ENCODE measurements at regions not wholly inside any gene's neighbourhood (a gene's known extent, or its start where the extent isn't known, plus 50 kb on each side); places are given as distances from the start of the nearest gene placed in this dataset.
"Not testable (repeated sequence)": the region's sequence is repeated elsewhere in the genome, so short reads cannot be mapped to it uniquely, and the experiment has no call there.

DNA sequence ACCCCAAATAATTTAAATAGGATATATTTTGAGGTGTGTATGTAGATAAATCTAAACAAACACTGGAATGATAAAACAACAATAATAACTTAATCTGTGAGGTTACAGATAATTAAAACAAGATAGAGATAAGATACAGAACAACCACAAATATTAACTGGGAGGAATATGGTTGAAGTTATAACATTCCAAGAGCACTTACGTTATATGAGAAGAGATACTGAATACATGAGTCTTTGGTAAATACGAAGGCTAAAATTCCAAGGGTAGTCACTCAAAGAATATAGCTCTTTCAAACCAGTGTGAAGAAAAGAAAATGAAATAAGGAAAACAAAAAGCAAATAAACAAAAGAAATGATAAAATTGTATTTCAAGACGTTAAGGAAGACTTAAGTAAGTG, 76.0 kb upstream of the MYO3A start:
- Histone ChIP-seq H2AFZ (ENCODE audit: low read depth, low read length) (no peak overlapping the region), H3K4me1 (ENCODE audit: insufficient read depth, low read length) (no peaks in the 10 kb centered on the region), H3K27me3 (ENCODE audit: insufficient read depth, low read length) (no peaks in the 10 kb centered on the region), H3K4me3 (ENCODE audit: low read length) (no peak overlapping the region), H3K36me3 (ENCODE audit: insufficient read depth, low read length) (no peaks in the 10 kb centered on the region), H3K9me3 (ENCODE audit: low read length) (no peaks in the 10 kb centered on the region)

DNA sequence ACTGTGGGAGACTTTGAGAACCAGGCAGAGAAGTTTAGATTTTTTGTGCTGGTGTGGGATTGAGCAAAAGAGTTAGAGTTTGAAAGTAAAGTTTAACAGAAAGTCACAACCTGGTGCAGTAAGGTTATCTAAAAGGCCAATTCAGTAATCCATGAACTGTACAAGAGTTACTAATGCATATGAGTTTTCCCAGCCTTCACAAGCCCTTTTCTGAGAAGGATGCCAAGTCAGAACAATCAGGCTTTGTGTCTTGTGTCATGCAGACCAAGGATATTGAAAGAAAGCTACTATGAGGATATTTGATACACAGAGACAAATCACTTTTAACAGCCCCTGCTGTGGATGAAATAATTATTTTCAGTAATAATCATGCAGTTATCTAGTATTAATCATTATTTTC, 68.8 kb upstream of the MYO3A start:
- no peaks in the 10 kb centered on the region for H3K4me1 ChIP-seq (ENCODE audit: insufficient read depth, low read length)
- no peak overlapping the region for H3K4me3 ChIP-seq (ENCODE audit: low read length)
- no peaks in the 10 kb centered on the region for H3K27me3 ChIP-seq (ENCODE audit: insufficient read depth, low read length)
- no peak overlapping the region for H2AFZ ChIP-seq (ENCODE audit: low read depth, low read length)
- no peaks in the 10 kb centered on the region for H3K36me3 ChIP-seq (ENCODE audit: insufficient read depth, low read length)
- H3K9me3 ChIP-seq (ENCODE audit: low read length): peaks cover 4% of the 10 kb centered on the region

DNA sequence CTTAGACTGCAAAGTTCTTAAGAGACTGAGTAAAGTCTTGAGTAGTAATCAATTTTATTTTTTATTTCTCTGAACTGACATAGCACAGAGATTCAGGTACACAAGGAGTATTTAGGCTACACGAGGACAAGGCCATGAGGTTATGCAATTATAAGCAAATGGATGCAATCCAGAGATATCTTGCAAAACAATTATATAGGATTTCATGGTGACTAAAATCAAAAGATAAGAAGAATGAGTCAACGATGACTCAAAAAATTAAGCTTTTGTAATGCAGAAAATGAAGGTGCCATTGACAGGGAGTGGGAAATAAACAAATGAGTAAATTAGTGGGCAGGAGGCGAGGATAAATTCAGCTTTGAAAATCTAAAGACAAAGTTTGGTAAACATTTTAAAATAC, 66.7 kb upstream of the MYO3A start:
- Histone ChIP-seq H3K27me3 (ENCODE audit: insufficient read depth, low read length) (no peaks in the 10 kb centered on the region), H3K36me3 (ENCODE audit: insufficient read depth, low read length) (no peaks in the 10 kb centered on the region), H3K4me3 (ENCODE audit: low read length) (no peak overlapping the region), H3K9me3 (ENCODE audit: low read length) (peaks cover 4% of the 10 kb centered on the region), H3K4me1 (ENCODE audit: insufficient read depth, low read length) (no peaks in the 10 kb centered on the region), H2AFZ (ENCODE audit: low read depth, low read length) (no peak overlapping the region)

DNA sequence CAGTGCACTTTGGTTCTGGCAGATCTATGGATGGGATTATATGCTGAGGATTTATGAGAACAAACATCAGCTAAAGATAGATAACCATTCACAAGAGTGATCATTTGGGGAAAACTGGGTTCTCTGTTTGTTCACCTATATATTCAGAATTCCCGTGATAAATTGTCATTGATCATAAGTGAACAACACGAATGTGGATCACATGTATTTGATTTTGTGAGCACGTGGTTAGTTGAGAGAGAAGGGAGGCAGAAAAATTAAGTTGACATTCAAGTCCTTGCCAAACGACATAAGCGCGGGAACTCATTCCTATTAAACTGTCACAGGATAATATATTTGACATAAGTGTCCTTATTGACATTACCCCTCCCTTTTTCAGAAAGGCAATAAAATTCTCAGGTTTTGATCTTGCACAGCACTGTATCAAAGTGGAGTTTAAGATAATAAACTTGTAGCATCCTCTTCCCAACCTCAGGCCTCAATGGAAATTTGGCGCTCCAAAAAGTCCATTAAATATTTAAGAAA, 64.9 kb upstream of the MYO3A start:
- no peaks in the 10 kb centered on the region for H3K36me3 ChIP-seq (ENCODE audit: insufficient read depth, low read length)

DNA sequence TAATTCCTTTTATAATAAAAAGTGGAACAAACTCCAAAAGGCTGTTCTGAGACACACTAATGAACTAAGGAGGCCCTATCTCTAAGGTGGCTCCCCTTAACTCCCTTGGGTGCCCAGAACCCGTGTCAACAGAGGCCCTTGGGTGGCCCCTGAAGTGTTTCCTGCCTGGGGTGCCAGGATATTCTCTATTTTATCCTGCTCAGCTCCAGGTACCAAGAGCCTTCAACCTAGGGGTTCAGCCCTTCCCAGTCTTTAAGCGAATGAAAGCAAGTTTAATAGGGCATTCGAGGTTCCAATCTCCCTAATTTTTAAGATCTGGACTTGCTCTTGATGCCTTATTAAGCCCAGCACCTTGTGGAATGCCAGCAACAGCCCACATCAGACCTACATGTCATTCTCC, 64.4 kb upstream of the MYO3A start:
- no peaks in the 10 kb centered on the region for H3K9me3 ChIP-seq (ENCODE audit: low read length)
- H3K36me3 ChIP-seq (ENCODE audit: insufficient read depth, low read length): no peaks in the 10 kb centered on the region
- no peaks in the 10 kb centered on the region for H3K4me1 ChIP-seq (ENCODE audit: insufficient read depth, low read length)
- H2AFZ ChIP-seq (ENCODE audit: low read depth, low read length): no peak overlapping the region
- no peak overlapping the region for H3K4me3 ChIP-seq (ENCODE audit: low read length)
- no peaks in the 10 kb centered on the region for H3K27me3 ChIP-seq (ENCODE audit: insufficient read depth, low read length)

More for the DNA sequence above, 64.9 kb upstream of the MYO3A start:
- H3K9me3 ChIP-seq (ENCODE audit: low read length): peaks cover 4% of the 10 kb centered on the region
- H3K27me3 ChIP-seq (ENCODE audit: insufficient read depth, low read length): no peaks in the 10 kb centered on the region
- no peak overlapping the region for H3K4me3 ChIP-seq (ENCODE audit: low read length)
- no peak overlapping the region for H2AFZ ChIP-seq (ENCODE audit: low read depth, low read length)
- H3K4me1 ChIP-seq (ENCODE audit: insufficient read depth, low read length): no peaks in the 10 kb centered on the region

DNA sequence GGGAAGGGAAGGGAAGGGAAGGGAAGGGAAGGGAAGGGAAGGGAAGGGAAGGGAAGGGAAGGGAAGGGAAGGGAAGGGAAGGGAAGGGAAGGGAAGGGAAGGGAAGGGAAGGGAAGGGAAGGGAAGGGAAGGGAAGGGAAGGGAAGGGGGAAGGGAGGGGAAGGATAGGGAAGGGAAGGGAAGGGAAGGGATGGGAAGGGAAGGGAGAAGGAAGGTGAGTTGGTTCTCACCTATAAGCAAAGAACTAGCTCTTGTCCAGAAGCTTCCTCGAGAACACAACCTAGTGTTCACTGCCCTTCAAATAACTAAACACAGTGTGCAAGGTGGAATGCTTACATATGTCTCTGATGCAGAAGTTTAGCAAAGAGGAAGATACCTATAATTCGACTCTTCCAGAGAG, 59.6 kb upstream of the MYO3A start:
- not testable (repeated sequence) for H3K4me1 ChIP-seq (ENCODE audit: insufficient read depth, low read length); H3K9me3 ChIP-seq (ENCODE audit: low read length); H3K4me3 ChIP-seq (ENCODE audit: low read length); H3K36me3 ChIP-seq (ENCODE audit: insufficient read depth, low read length); H3K27me3 ChIP-seq (ENCODE audit: insufficient read depth, low read length)
- H2AFZ ChIP-seq (ENCODE audit: low read depth, low read length): peak overlapping the region; percentile 81

DNA sequence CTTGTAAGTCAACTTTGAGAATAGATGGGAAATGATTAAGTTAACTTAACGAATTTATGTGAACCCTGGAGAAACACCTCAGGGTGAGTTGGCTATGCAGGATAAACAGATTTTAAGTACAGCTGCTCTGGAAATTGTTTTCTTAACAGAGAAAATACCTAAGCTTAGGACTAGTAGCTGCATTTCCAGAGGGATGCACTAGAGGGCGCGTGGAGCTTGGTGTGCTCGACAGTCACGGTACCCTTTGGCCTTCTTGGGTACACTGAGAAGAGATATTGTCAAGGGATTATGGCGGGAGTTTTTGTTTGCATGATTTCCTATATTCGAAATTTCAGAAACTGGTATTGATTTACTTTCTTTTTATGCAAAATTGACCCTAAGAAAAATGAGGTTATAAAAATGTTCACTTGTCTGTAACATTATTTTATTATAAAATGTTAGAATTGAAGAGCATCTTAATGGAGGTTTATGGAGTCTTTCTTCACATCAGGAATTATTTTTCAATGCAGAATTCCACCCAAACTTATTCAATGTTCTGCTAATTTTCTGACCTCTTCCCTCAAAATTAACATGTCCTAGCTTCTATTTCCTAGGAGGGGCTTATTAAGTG, 58.4 kb upstream of the MYO3A start:
- Histone ChIP-seq H2AFZ (ENCODE audit: low read depth, low read length) (peak overlapping the region; percentile 81), H3K36me3 (ENCODE audit: insufficient read depth, low read length) (no peaks in the 10 kb centered on the region), H3K4me1 (ENCODE audit: insufficient read depth, low read length) (peaks cover 8% of the 10 kb centered on the region), H3K9me3 (ENCODE audit: low read length) (no peaks in the 10 kb centered on the region), H3K27me3 (ENCODE audit: insufficient read depth, low read length) (peaks cover 2% of the 10 kb centered on the region), H3K4me3 (ENCODE audit: low read length) (peak overlapping the region; percentile 3)

DNA sequence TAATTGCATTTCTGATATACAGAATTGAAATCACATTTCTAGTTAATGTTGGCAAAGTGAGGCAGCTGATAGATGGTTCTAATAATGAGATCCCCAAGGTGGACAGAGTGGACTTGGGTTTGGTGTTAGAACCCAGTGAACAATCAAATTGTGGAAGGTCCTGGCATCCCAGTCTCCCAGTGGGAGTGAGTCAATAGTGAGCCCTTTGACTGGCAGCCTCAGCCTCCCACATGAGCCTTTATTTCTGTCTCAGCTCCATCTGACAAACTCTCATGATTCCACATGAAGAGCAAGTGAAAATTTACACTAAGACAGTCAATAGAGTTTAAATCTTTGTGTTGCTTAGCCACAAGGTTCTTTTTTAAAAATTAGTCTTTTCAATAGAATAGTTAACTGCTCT, 56.7 kb upstream of the MYO3A start:
- Histone ChIP-seq H3K9me3 (ENCODE audit: low read length) (no peaks in the 10 kb centered on the region), H3K36me3 (ENCODE audit: insufficient read depth, low read length) (no peaks in the 10 kb centered on the region), H3K4me3 (ENCODE audit: low read length) (no peak overlapping the region), H3K4me1 (ENCODE audit: insufficient read depth, low read length) (peaks cover 8% of the 10 kb centered on the region), H3K27me3 (ENCODE audit: insufficient read depth, low read length) (peaks cover 2% of the 10 kb centered on the region), H2AFZ (ENCODE audit: low read depth, low read length) (no peak overlapping the region)
